Liver (tissue), 7 donors: ENCODE measurements at regions not wholly inside any gene's neighbourhood (a gene's known extent, or its start where the extent isn't known, plus 50 kb on each side); places are given as distances from the start of the nearest gene placed in this dataset.

Source experiments
- DNase-seq: peaks from one replicate; pipeline ENCODE4 v3.0.0-alpha.2; 2017; ENCODE audit warnings: low spot score
- H3K27ac ChIP-seq, 2 donors: one replicate each; pipeline ENCODE4 v1.7.0; 2013; ENCODE audit warnings: inconsistent platforms in 2 of 2, low read length in 2 of 2, control low read depth in 1 of 2, low read depth in 1 of 2, mild to moderate bottlenecking in 1 of 2
- H3K27me3 ChIP-seq, 4 donors: one replicate each; pipeline versions ENCODE4 v1.6.1 to v1.7.0; 2013; ENCODE audit warnings: low read length in 3 of 4, inconsistent platforms in 1 of 4, mild to moderate bottlenecking in 1 of 4, moderate library complexity in 1 of 4; ENCODE audit not compliant: control insufficient read depth in 4 of 4, insufficient read depth in 4 of 4
- H3K36me3 ChIP-seq, 4 donors: one replicate each; pipeline versions ENCODE4 v1.6.1 to v1.7.0; 2013; ENCODE audit warnings: low read length in 3 of 4, mild to moderate bottlenecking in 3 of 4, low read depth in 1 of 4, moderate library complexity in 1 of 4; ENCODE audit not compliant: control insufficient read depth in 4 of 4, insufficient read depth in 3 of 4
- H3K4me1 ChIP-seq, 4 donors: one replicate each; pipeline versions ENCODE4 v1.6.1 to v1.7.0; 2013; ENCODE audit warnings: low read length in 3 of 4, mild to moderate bottlenecking in 3 of 4, moderate library complexity in 1 of 4; ENCODE audit not compliant: control insufficient read depth in 4 of 4, insufficient read depth in 4 of 4
- H3K4me3 ChIP-seq, 3 donors: one replicate each; pipeline versions ENCODE4 v1.6.1 to v1.7.0; 2013; ENCODE audit warnings: low read length in 3 of 3, control low read depth in 1 of 3, low read depth in 1 of 3, mild to moderate bottlenecking in 1 of 3
- H3K9ac ChIP-seq, 2 donors: one replicate each; pipeline ENCODE4 v1.7.0; 2013; ENCODE audit warnings: low read length in 2 of 2, mild to moderate bottlenecking in 2 of 2, moderate library complexity in 2 of 2, control low read depth in 1 of 2, low read depth in 1 of 2
- H3K9me3 ChIP-seq, 4 donors: one replicate each; pipeline versions ENCODE4 v1.6.1 to v1.7.0; 2013; ENCODE audit warnings: low read length in 3 of 4; ENCODE audit not compliant: control insufficient read depth in 4 of 4
- EGR1 ChIP-seq, 2 donors: IDR thresholded peaks; 2 replicates each; pipeline ENCODE4 v1.6.1; 2016 to 2018; ENCODE audit warnings: antibody characterized with exemption in 2 of 2, low read depth in 2 of 2
- FOXA1 ChIP-seq: IDR thresholded peaks from 2 replicates; pipeline ENCODE4 v1.6.1; 2016; ENCODE audit warnings: antibody characterized with exemption
- FOXA2 ChIP-seq: IDR thresholded peaks from 2 replicates; pipeline ENCODE4 v1.6.1; 2016; ENCODE audit warnings: antibody characterized with exemption
- GABPA ChIP-seq, 2 donors: IDR thresholded peaks in 1 of 2; conservative IDR thresholded peaks in 1 of 2; 2 replicates each; pipeline ENCODE4 v1.6.1; 2016; ENCODE audit warnings: antibody characterized with exemption in 2 of 2, mild to moderate bottlenecking in 1 of 2, moderate library complexity in 1 of 2
- HNF4G ChIP-seq: IDR thresholded peaks from 2 replicates; pipeline ENCODE4 v1.6.1; 2016; ENCODE audit warnings: antibody characterized with exemption
- JUND ChIP-seq, 2 donors: IDR thresholded peaks; 2 replicates each; pipeline ENCODE4 v1.6.1; 2016; ENCODE audit warnings: antibody characterized with exemption in 2 of 2
- NR2F2 ChIP-seq: IDR thresholded peaks from 2 replicates; pipeline ENCODE4 v1.6.1; 2016; ENCODE audit warnings: antibody characterized with exemption
- RAD21 ChIP-seq, 2 donors: IDR thresholded peaks; 2 replicates each; pipeline ENCODE4 v1.6.1; 2016; ENCODE audit warnings: antibody characterized with exemption in 2 of 2, mild to moderate bottlenecking in 2 of 2
- RXRA ChIP-seq, 2 donors: IDR thresholded peaks; 2 replicates each; pipeline ENCODE4 v1.6.1; 2017 to 2018; ENCODE audit warnings: antibody characterized with exemption in 2 of 2, mild to moderate bottlenecking in 1 of 2
- SP1 ChIP-seq: IDR thresholded peaks from 2 replicates; pipeline ENCODE4 v1.6.1; 2018; ENCODE audit warnings: antibody characterized with exemption, mild to moderate bottlenecking
- YY1 ChIP-seq: IDR thresholded peaks from 2 replicates; pipeline ENCODE4 v1.6.1; 2016; ENCODE audit warnings: antibody characterized with exemption, mild to moderate bottlenecking
- WGBS: extraction: QIAGEN DNeasy Blood & Tissue Kit; methylation state at CpG from one replicate; pipeline ENCODE4 v1.1.7; 2013; 5-methylcytosine and 5-hydroxymethylcytosine counted together
- TF ChIP-seq, protein P1 (sequence below): IDR thresholded peaks from 2 replicates; pipeline ENCODE4 v1.6.1; 2016; ENCODE audit warnings: antibody characterized with exemption
- TF ChIP-seq, protein P2 (sequence below): IDR thresholded peaks from 2 replicates; pipeline ENCODE4 v1.6.1; 2016; ENCODE audit warnings: antibody characterized with exemption
- donor health status: healthy.
- donor health status: healthy.
- donor health status: healthy.
- donor health status: healthy.

DNA sequence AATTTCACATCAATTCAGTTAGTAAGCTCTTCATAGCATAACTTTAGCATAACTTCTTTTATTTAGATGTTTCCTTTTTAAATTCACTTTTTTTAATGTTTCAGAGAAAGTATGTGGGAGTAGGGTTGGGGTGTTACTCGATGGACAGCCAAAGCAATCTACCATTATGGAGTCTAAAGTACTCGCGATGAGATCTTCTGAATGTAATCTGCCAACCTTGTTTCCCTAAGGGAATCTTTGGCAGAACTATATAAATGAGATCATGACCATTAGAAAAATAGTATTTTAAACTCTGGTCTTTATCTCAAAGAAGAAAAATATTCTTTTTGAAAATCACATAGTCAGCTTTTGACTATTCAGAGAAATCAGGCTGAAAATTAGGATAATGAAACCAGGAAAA, 103.9 kb downstream of the BBS10 start:
- Histone ChIP-seq H3K36me3 (no peaks in the 10 kb centered on the region), H3K9ac (no peak overlapping the region), H3K4me1 (peaks cover 6 to 36% (median 29%) of the 10 kb centered on the region in 4 donors), H3K27ac (no peak overlapping the region), H3K9me3 (no peaks in the 10 kb centered on the region), H3K27me3 (no peaks in the 10 kb centered on the region), H3K4me3 (no peak overlapping the region)
- TF ChIP-seq HNF4G (no peak), FOXA2 (no peak), YY1 (no peak), NR2F2 (no peak), RAD21 (IDR thresholded peaks at IDR 0.05) (no peak), EGR1 (IDR thresholded peaks at IDR 0.05; ENCODE audit: low read depth in 2 of 2) (no peak)
- TF ChIP-seq, protein P1, sequence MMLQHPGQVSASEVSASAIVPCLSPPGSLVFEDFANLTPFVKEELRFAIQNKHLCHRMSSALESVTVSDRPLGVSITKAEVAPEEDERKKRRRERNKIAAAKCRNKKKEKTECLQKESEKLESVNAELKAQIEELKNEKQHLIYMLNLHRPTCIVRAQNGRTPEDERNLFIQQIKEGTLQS: no peak
- TF ChIP-seq, protein P2, sequence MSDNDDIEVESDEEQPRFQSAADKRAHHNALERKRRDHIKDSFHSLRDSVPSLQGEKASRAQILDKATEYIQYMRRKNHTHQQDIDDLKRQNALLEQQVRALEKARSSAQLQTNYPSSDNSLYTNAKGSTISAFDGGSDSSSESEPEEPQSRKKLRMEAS: no peak
- DNase-seq: no peak
- 93% methylated on average over 3 of the region's 3 CpGs for WGBS

- Histone ChIP-seq H3K9ac (no peak overlapping the region), H3K4me1 (peaks cover 7 to 41% (median 32%) of the 10 kb centered on the region in 4 donors), H3K27me3 (no peaks in the 10 kb centered on the region), H3K9me3 (no peaks in the 10 kb centered on the region), H3K27ac (no peak overlapping the region), H3K4me3 (no peak overlapping the region), H3K36me3 (no peaks in the 10 kb centered on the region)
- 89% methylated on average over 2 of the region's 2 CpGs for WGBS
- no peak for DNase-seq
- TF ChIP-seq FOXA1: no peak
- no peak for TF ChIP-seq NR2F2
- no peak for TF ChIP-seq RAD21 (IDR thresholded peaks at IDR 0.05)
- no peak for TF ChIP-seq FOXA2
- no peak for TF ChIP-seq JUND (IDR thresholded peaks at IDR 0.05)
- TF ChIP-seq, protein P2: no peak
- no peak for TF ChIP-seq RXRA (IDR thresholded peaks at IDR 0.05)
Observed at GRCh38 chr12:76242813-76243550, 105.2 kb downstream of the BBS10 start.

- no peaks in the 10 kb centered on the region for H3K9me3 ChIP-seq
- H3K4me3 ChIP-seq: no peak overlapping the region
- no peak overlapping the region for H3K9ac ChIP-seq
- H3K27me3 ChIP-seq: no peaks in the 10 kb centered on the region
- no peak for TF ChIP-seq YY1
- TF ChIP-seq NR2F2: no peak
- no peak for TF ChIP-seq JUND (IDR thresholded peaks at IDR 0.05)
- TF ChIP-seq FOXA2: no peak
- TF ChIP-seq FOXA1: no peak
- TF ChIP-seq, protein P2: no peak
- TF ChIP-seq GABPA (IDR thresholded peaks at IDR 0.05 in 1 of 2, conservative IDR thresholded peaks at IDR 0.05 in 1 of 2): no peak
- TF ChIP-seq SP1: no peak
- TF ChIP-seq, protein P1: no peak
- H3K4me1 ChIP-seq: peaks cover 7 to 31% (median 27%) of the 10 kb centered on the region in 4 donors
- no peak overlapping the region for H3K27ac ChIP-seq
- no peak for DNase-seq
- no peaks in the 10 kb centered on the region for H3K36me3 ChIP-seq
- 93% methylated on average over 1 of the region's 1 CpG for WGBS
Observed at GRCh38 chr12:76241371-76241770, 106.8 kb downstream of the BBS10 start.
